Activated T-cell treated with anti-CD3 and anti-CD28 coated beads, Interleukin-2, amount 50 U/mL, for 4 hours (primary cell): ENCODE measurements at regions not wholly inside any gene's neighbourhood (a gene's known extent, or its start where the extent isn't known, plus 50 kb on each side); places are given as distances from the start of the nearest gene placed in this dataset.
"Not testable (repeated sequence)": the region's sequence is repeated elsewhere in the genome, so short reads cannot be mapped to it uniquely, and the experiment has no call there.

Experiments used
- ATAC-seq, 2 donors: fragments of 200-7000 bp; cut with Tn5 transposase; one replicate each; pipeline ENCODE4 v1.10.0; 2021
- DNase-seq: peaks from one replicate; pipeline ENCODE4 v3.0.0-alpha.2; 2020
- H3K27me3 Mint-ChIP-seq: one replicate; pipeline ENCODE4 v1.8.0; 2021; ENCODE audit warnings: low read depth, mixed read lengths
- H3K36me3 Mint-ChIP-seq: one replicate; pipeline ENCODE4 v1.8.0; 2022; ENCODE audit warnings: mixed read lengths; ENCODE audit not compliant: insufficient read depth
- H3K4me1 Mint-ChIP-seq: one replicate; pipeline ENCODE4 v1.8.0; 2021; ENCODE audit warnings: low read depth, mixed read lengths
- H3K4me3 Mint-ChIP-seq: one replicate; pipeline ENCODE4 v1.8.0; 2021; ENCODE audit warnings: mild to moderate bottlenecking, moderate library complexity, mixed read lengths
- H3K9me3 Mint-ChIP-seq: one replicate; pipeline ENCODE4 v1.8.0; 2021; ENCODE audit warnings: mixed read lengths

DNA sequence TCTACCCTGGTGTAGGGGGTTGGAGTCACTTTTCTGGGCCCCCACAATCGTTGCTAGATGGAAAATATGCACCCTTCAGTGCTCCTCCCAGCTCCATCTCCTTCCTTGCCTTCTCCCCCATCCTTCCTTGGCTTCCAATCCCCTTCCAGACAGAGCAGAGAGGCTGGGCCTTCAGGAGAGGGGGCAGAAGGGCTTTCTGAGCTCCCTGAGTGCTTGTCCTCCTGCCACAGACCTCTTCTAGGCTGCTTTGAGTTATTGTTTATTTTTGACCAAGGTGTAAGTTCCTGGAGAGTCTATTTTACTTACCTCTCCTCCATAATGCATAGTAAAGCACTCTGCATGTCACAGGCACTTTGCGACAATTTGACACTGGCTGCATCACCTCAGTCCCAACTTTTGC, 96.4 kb upstream of the CNKSR3 start:
- ATAC-seq = peak in 1 of 2 donors; percentile 5
- Mint-ChIP-seq H3K4me1 (peaks cover 48% of the 10 kb centered on the region), H3K27me3 (peaks cover 5% of the 10 kb centered on the region), H3K36me3 (no peaks in the 10 kb centered on the region), H3K4me3 (peak overlapping the region; percentile 51), H3K9me3 (no peaks in the 10 kb centered on the region)
- no peak for DNase-seq

DNA sequence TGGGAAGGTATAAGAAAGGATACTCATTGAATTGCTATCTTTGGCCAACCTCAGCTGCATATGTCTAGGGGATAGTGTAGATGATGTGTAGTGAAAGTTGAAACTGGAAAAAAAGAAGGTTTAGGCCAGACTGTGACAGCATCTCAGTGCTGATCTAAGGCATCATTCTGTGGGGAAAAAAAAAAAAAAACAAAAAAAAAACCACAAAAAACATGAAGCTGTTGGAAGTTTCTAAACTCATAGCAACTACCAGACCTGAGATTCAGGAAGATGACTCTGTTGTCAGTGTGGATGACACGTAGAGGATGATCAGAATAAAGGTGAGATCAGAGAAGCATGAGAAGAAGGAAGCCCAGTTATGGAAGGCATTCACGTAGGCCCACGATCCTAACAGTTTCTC, 100.8 kb upstream of the CNKSR3 start:
- Mint-ChIP-seq H3K4me1 (peaks cover 39% of the 10 kb centered on the region), H3K27me3 (peaks cover 2% of the 10 kb centered on the region), H3K4me3 (no peak overlapping the region), H3K36me3 (no peaks in the 10 kb centered on the region), H3K9me3 (no peaks in the 10 kb centered on the region)
- no peak for DNase-seq
- ATAC-seq = peak in 1 of 2 donors; percentile 36

DNA sequence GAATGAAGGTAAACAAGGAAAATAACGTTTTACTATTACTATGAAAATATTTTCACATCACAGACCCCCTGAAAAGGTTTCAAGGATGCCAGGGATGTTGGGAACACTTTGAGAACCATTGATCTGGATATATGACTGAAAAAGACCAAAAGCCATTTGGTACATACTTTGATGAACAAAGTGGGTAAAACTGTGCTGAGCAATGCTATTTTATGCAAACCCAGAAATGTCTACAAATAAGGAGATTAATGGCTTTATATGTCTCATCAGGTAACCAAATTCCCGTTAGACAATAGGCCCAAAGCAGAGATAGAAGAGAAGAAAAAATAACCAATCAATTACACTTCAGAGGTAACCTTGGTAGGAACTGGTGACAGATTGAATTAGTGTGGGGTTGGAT, 101.4 kb upstream of the CNKSR3 start:
- Mint-ChIP-seq H3K9me3 (no peaks in the 10 kb centered on the region), H3K4me1 (peaks cover 33% of the 10 kb centered on the region), H3K36me3 (no peaks in the 10 kb centered on the region), H3K4me3 (no peak overlapping the region), H3K27me3 (peaks cover 2% of the 10 kb centered on the region)
- DNase-seq = no peak
- no peak for ATAC-seq

DNA sequence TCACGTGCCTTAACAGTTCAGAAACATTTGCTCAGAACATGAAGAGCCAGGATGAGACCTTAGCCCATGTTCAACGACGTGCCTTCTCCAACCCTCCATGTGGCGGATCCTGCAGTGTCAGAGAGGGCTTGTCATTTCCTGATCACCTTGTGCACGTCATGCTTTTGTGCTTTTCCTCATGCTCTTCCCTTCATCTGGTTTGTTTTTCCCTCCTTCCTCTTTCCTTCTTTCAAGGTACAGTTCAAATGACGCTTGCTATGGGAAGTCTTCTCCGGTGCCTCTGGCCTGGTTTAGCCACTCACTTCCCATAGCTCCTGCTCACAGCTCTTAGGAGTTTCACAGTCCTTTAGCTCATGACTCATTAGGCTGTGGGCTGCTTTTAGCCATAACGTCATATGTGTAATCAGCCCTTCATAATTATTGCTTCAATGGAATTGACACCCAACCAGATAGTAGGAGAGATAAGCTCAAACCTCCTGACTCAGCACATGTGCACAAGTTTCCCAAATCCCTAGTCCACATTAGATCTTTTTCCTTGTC, 102.7 kb upstream of the CNKSR3 start:
- ATAC-seq (peak in 1 of 2 donors; percentile 23), DNase-seq (no peak)
- H3K9me3 Mint-ChIP-seq = no peaks in the 10 kb centered on the region
- no peak overlapping the region for H3K4me3 Mint-ChIP-seq
- H3K36me3 Mint-ChIP-seq = no peaks in the 10 kb centered on the region
- peaks cover 2% of the 10 kb centered on the region for H3K27me3 Mint-ChIP-seq
- H3K4me1 Mint-ChIP-seq = peaks cover 20% of the 10 kb centered on the region

- ATAC-seq = no peak
- Mint-ChIP-seq H3K9me3 (no peaks in the 10 kb centered on the region), H3K4me1 (peaks cover 18% of the 10 kb centered on the region), H3K36me3 (no peaks in the 10 kb centered on the region), H3K27me3 (peaks cover 2% of the 10 kb centered on the region), H3K4me3 (no peak overlapping the region)
- DNase-seq = no peak
These were observed 103.6 kb upstream of the CNKSR3 start for GRCh38 chr6:154614101-154614500.

DNA sequence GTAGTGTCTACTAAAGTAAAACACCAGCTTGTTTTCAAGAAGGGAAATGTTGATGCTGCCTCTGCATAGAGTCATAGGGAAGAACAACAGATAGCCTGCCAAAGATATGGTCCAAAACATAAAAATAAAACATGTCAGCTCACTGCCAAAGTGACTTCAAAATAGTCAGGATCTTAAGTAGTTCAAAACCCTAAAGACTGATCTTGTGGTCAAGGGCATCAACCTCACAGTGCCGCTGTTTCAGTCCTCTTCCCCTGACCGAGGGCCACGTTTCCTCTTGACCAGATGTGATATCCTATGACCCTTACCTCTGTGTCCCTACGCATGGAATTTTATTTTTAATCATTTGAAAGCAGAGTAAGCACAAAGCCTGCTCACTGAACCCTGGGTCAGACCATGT, 104.2 kb upstream of the CNKSR3 start:
- H3K27me3 Mint-ChIP-seq = peaks cover 2% of the 10 kb centered on the region
- H3K9me3 Mint-ChIP-seq = no peaks in the 10 kb centered on the region
- peaks cover 18% of the 10 kb centered on the region for H3K4me1 Mint-ChIP-seq
- ATAC-seq (no peak), DNase-seq (no peak)
- no peaks in the 10 kb centered on the region for H3K36me3 Mint-ChIP-seq
- H3K4me3 Mint-ChIP-seq = no peak overlapping the region

GRCh38 chr6:154615483-154616025, 105.1 kb upstream of the CNKSR3 start:
- H3K4me3 Mint-ChIP-seq = no peak overlapping the region
- H3K9me3 Mint-ChIP-seq = no peaks in the 10 kb centered on the region
- DNase-seq (no peak), ATAC-seq (no peak)
- peaks cover 18% of the 10 kb centered on the region for H3K4me1 Mint-ChIP-seq
- H3K27me3 Mint-ChIP-seq = peaks cover 4% of the 10 kb centered on the region
- H3K36me3 Mint-ChIP-seq = no peaks in the 10 kb centered on the region

GRCh38 chr6:154617175-154617574, 106.7 kb upstream of the CNKSR3 start:
- Mint-ChIP-seq H3K36me3 (no peaks in the 10 kb centered on the region), H3K4me3 (no peak overlapping the region), H3K4me1 (peaks cover 6% of the 10 kb centered on the region), H3K27me3 (peaks cover 4% of the 10 kb centered on the region), H3K9me3 (no peaks in the 10 kb centered on the region)
- ATAC-seq (no peak), DNase-seq (no peak)

- Mint-ChIP-seq H3K36me3 (no peaks in the 10 kb centered on the region), H3K4me1 (no peaks in the 10 kb centered on the region), H3K9me3 (peaks cover 1% of the 10 kb centered on the region), H3K4me3 (no peak overlapping the region), H3K27me3 (peaks cover 4% of the 10 kb centered on the region)
- ATAC-seq (no peak), DNase-seq (no peak)
These were observed 108.7 kb upstream of the CNKSR3 start for GRCh38 chr6:154619146-154619545.

DNA sequence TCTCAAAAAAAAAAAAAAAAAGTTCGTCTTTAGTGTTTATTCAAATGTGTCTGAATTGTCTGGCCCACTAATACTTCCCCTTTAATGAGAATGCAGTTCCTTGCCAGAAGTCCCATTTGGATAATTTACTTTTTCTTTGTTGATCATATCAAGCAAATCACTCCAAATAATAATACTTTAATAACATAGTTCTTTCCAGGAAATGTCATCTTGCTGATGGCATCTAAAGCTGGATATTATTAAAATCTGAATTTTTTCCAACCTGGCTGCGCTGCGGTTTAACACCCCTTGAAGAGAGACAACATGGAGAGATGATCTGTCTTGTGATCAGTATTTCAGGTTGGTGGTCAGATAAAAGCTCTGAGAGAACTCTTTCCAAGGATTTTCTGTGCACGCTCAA, 111.2 kb upstream of the CNKSR3 start:
- Mint-ChIP-seq H3K27me3 (peaks cover 4% of the 10 kb centered on the region), H3K9me3 (peaks cover 10% of the 10 kb centered on the region), H3K36me3 (peaks cover 1% of the 10 kb centered on the region), H3K4me1 (peaks cover 5% of the 10 kb centered on the region), H3K4me3 (no peak overlapping the region)
- no peak for ATAC-seq
- no peak for DNase-seq

DNA sequence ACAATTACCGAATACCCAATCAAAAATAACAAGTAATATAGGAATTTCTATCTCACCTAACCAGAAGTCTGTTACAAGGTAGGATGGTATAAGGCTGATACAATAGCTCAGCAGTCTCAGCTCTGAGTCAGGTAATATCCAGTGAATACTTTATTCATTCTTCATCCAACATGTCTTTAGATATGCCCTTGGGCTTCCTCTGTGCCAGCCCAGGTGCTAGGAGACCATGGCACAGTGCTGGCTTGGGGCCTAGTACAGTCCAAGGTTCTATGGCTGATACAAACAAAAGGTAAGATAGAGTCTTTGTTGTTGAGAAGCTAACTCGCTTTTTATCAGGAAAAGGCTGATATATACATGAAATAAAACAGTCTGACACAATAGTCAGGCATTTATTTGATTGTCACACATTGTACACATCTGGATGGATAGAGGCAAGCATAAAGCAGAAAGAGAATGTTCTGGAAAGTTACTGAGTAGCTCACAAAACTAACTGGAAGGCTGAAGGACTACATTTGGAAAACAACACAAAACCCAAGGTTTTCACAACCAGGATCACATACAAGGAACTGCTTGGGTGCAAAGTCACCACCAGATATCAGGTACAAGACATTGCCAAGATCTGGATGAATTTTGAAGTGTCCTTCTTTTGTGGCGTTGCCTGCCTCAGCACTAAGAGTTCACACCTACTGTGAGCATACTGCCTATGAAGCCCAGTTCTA, 110.4 kb upstream of the SCAF8 start:
- H3K4me1 Mint-ChIP-seq = peaks cover 5% of the 10 kb centered on the region
- DNase-seq = no peak
- ATAC-seq = no peak
- H3K4me3 Mint-ChIP-seq = no peak overlapping the region
- peaks cover 9% of the 10 kb centered on the region for H3K27me3 Mint-ChIP-seq
- H3K9me3 Mint-ChIP-seq = peaks cover 10% of the 10 kb centered on the region
- H3K36me3 Mint-ChIP-seq = peaks cover 1% of the 10 kb centered on the region

- Mint-ChIP-seq H3K36me3 (peaks cover 1% of the 10 kb centered on the region), H3K4me3 (no peak overlapping the region), H3K27me3 (peaks cover 12% of the 10 kb centered on the region), H3K4me1 (peaks cover 5% of the 10 kb centered on the region), H3K9me3 (peaks cover 10% of the 10 kb centered on the region)
- ATAC-seq (no peak), DNase-seq (no peak)
These were observed 109.8 kb upstream of the SCAF8 start for GRCh38 chr6:154623391-154623790.

GRCh38 chr6:154624038-154624599, 109.1 kb upstream of the SCAF8 start:
- H3K4me3 Mint-ChIP-seq = no peak overlapping the region
- peaks cover 5% of the 10 kb centered on the region for H3K4me1 Mint-ChIP-seq
- ATAC-seq (no peak), DNase-seq (no peak)
- H3K27me3 Mint-ChIP-seq = peaks cover 12% of the 10 kb centered on the region
- peaks cover 10% of the 10 kb centered on the region for H3K9me3 Mint-ChIP-seq
- peaks cover 1% of the 10 kb centered on the region for H3K36me3 Mint-ChIP-seq

- peaks cover 12% of the 10 kb centered on the region for H3K27me3 Mint-ChIP-seq
- not testable (repeated sequence) for H3K4me1 Mint-ChIP-seq, DNase-seq, ATAC-seq, H3K9me3 Mint-ChIP-seq, H3K36me3 Mint-ChIP-seq, H3K4me3 Mint-ChIP-seq
These were observed 108.5 kb upstream of the SCAF8 start for GRCh38 chr6:154624727-154625126.

DNA sequence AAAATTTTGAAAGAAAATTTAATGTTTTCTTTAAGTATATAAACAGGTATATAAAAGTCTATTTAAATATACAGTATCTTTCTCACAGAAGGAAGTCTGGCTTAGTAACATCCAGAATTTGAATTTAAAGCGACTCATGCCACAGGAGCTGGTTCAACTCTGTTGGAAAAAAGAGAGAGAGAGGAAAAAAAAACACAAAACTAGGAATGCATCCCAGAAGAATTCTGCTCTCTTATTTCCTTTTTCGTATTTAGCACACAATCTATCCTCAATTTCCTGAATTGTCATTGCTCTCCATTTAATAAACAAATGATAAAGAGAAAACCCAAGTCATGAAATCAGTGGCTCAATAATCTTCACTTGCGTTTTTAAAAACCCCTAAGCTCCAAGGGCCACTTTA, 107.5 kb upstream of the SCAF8 start:
- Mint-ChIP-seq H3K4me3 (no peak overlapping the region), H3K36me3 (peaks cover 1% of the 10 kb centered on the region), H3K27me3 (peaks cover 13% of the 10 kb centered on the region), H3K4me1 (peaks cover 5% of the 10 kb centered on the region), H3K9me3 (peaks cover 10% of the 10 kb centered on the region)
- no peak for DNase-seq
- ATAC-seq = no peak
